ENCODE measurements at regions not wholly inside any gene's neighbourhood (a gene's known extent, or its start where the extent isn't known, plus 50 kb on each side); places are given as distances from the start of the nearest gene placed in this dataset.

- DNase-seq (ENCODE audit: low read depth, low spot score), result no peak
- TF ChIP-seq CTCF (IDR thresholded peaks at IDR 0.05; ENCODE audit: low read depth, low read length), result no peak
- ChIA-PET CTCF (no interaction called here), POLR2A (no interaction called here)
- Histone ChIP-seq H3K4me3 (ENCODE audit: low read depth, low read length) (no peak overlapping the region), H3K27ac (ENCODE audit: low read depth, low read length) (no peak overlapping the region), H3K27me3 (ENCODE audit: control insufficient read depth, insufficient read depth, low read length) (no peaks in the 10 kb centered on the region), H3K9me3 (ENCODE audit: control insufficient read depth, insufficient read depth, low read length) (no peaks in the 10 kb centered on the region)
These were observed 553.7 kb downstream of the COL12A1 start for GRCh38 chr6:74651948-74652842.

- ChIA-PET CTCF (no interaction called here), POLR2A (no interaction called here)
- H3K27ac ChIP-seq (ENCODE audit: low read depth, low read length), result no peak overlapping the region
- TF ChIP-seq CTCF (IDR thresholded peaks at IDR 0.05; ENCODE audit: low read depth, low read length), result no peak
- DNase-seq (ENCODE audit: low read depth, low spot score), result no peak
- H3K4me3 ChIP-seq (ENCODE audit: low read depth, low read length), result no peak overlapping the region
- H3K9me3 ChIP-seq (ENCODE audit: control insufficient read depth, insufficient read depth, low read length), result no peaks in the 10 kb centered on the region
- no peaks in the 10 kb centered on the region for H3K27me3 ChIP-seq (ENCODE audit: control insufficient read depth, insufficient read depth, low read length)
These were observed 555.2 kb downstream of the COL12A1 start for GRCh38 chr6:74650668-74651067.

DNA sequence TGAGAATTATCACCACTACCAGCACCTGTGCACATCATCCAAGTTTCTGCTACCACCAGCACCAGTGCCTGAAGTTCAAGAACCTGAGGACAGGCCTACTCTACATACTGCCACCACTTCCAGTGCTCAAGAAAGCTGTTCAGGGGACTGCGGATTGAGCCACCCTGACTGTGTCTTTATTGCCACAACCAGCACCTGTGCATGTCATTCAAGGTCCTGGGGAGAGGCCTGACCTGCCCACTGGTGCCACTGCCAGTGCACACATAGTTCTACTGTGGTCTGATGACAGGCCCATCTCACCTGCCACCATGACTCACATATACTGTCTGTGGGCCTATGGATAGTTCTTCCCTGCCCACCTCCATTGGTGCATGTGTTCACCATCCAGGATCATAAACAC, 559.4 kb downstream of the COL12A1 start:
- Histone ChIP-seq H3K27ac (ENCODE audit: low read depth, low read length) (no peak overlapping the region), H3K4me3 (ENCODE audit: low read depth, low read length) (no peak overlapping the region), H3K9me3 (ENCODE audit: control insufficient read depth, insufficient read depth, low read length) (no peaks in the 10 kb centered on the region), H3K27me3 (ENCODE audit: control insufficient read depth, insufficient read depth, low read length) (no peaks in the 10 kb centered on the region)
- DNase-seq (ENCODE audit: low read depth, low spot score), result no peak
- TF ChIP-seq CTCF (IDR thresholded peaks at IDR 0.05; ENCODE audit: low read depth, low read length), result no peak
- POLR2A ChIA-PET, result no interaction called here
- CTCF ChIA-PET, result no interaction called here

GRCh38 chr6:74645108-74645849, 560.6 kb downstream of the COL12A1 start:
- Histone ChIP-seq H3K27me3 (ENCODE audit: control insufficient read depth, insufficient read depth, low read length) (no peaks in the 10 kb centered on the region), H3K4me3 (ENCODE audit: low read depth, low read length) (no peak overlapping the region), H3K27ac (ENCODE audit: low read depth, low read length) (no peak overlapping the region), H3K9me3 (ENCODE audit: control insufficient read depth, insufficient read depth, low read length) (no peaks in the 10 kb centered on the region)
- no peak for TF ChIP-seq CTCF (IDR thresholded peaks at IDR 0.05; ENCODE audit: low read depth, low read length)
- no peak for DNase-seq (ENCODE audit: low read depth, low spot score)
- POLR2A ChIA-PET, result no interaction called here
- CTCF ChIA-PET, result no interaction called here

DNA sequence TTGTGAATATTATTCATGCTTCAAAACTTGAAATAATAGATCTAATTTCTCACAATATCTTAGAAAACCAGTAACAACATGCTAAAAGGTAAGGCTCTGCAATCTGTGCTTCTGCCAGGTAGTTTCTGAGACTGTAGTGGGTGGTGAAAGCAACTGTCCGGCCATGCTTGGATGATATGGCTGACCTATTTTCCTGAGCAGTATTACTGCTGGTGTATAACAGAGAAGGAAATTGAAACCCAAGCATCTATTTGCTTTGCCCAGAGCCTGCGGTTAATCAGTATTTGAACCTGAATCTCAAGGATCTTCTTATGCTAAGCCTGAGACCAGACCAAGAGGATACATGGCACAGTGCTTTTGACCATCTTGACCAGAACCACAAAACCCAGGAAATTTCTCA, 563.8 kb downstream of the COL12A1 start:
- Histone ChIP-seq H3K27me3 (ENCODE audit: control insufficient read depth, insufficient read depth, low read length) (no peaks in the 10 kb centered on the region), H3K4me3 (ENCODE audit: low read depth, low read length) (no peak overlapping the region), H3K27ac (ENCODE audit: low read depth, low read length) (no peak overlapping the region), H3K9me3 (ENCODE audit: control insufficient read depth, insufficient read depth, low read length) (no peaks in the 10 kb centered on the region)
- DNase-seq (ENCODE audit: low read depth, low spot score), result no peak
- POLR2A ChIA-PET, result no interaction called here
- no peak for TF ChIP-seq CTCF (IDR thresholded peaks at IDR 0.05; ENCODE audit: low read depth, low read length)
- CTCF ChIA-PET, result no interaction called here

Measured in AG04450 (cell line).